DOHH2 (cell line): ENCODE measurements at regions not wholly inside any gene's neighbourhood (a gene's known extent, or its start where the extent isn't known, plus 50 kb on each side); places are given as distances from the start of the nearest gene placed in this dataset.

ENCODE experiments used
- CTCF ChIP-seq: fragments of 200-600 bp; sonication (generic); IDR thresholded peaks from one replicate; pipeline ENCODE4 v1.5.1; 2014; ENCODE audit warnings: antibody characterized with exemption, mild to moderate bottlenecking, low read depth, low read length; ENCODE audit not compliant: poor library complexity, severe bottlenecking
- EZH2phosphoT487 ChIP-seq: fragments of 200-600 bp; sonication (generic); IDR thresholded peaks from 2 replicates; pipeline ENCODE4 v1.6.1; 2017; ENCODE audit warnings: borderline replicate concordance, mild to moderate bottlenecking, antibody characterized with exemption, low read length, moderate library complexity, mixed read lengths

DNA sequence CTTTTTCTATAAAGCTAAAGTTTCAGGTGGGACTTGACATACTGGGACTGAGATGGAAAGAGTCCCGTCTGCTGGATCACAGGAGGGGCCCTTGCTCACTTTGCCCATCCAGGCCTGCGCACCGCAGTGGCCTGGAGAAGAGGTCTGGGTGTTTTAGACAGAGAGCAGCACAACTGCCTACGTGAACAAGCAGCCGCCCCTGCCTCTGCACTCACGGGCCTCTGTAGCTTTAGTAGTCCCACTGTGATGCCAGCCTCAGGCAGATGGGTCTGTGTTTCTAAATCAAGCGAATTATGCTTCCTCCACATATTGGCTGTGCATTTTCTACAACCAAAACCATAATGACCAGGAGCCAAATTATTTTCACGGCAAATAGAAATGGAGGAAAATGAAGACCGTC, 184.8 kb upstream of the FOXQ1 start:
- TF ChIP-seq CTCF: no peak
- no peak for TF ChIP-seq EZH2phosphoT487
